ENCODE measurements at regions not wholly inside any gene's neighbourhood (a gene's known extent, or its start where the extent isn't known, plus 50 kb on each side); places are given as distances from the start of the nearest gene placed in this dataset.

DNA sequence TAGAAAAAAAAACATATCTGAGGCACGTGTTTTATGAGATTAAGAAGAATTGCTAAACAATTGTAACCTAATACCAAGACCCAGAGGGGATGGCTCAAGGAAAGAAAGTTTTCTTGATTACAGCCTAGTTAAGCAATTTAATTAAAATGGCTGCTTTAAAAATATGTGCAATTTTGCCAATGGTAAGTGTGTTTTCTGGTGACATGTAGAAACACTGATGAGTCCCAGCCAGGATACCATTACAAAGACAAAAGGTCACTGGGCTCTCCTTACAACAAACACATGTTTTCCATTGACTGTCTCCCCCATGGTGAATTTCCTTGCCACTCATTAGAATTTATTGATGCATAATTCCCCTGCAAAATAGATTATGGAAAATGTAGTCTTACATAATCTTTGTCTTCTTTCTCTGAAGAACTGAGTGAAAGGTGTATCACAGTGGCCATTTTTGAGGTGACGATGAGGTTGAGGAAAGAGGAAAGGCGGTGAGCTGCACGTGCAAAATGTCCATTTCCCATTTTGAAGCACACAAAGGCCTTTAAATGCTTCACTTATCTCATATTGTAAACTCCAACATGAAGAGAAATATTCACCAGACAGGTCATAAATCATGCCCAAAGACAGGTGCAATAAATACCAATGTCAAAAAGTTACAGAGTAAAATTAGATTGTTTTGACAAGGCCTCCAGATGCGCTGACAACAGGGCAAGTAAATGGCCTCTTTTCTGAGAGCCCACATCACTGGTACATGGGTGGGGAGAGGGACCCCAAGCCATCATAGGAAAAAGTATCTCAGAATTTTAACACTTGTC is 696.9 kb downstream of the KCNJ2 start:
- no peaks in the 10 kb centered on the region for H3K27me3 ChIP-seq (ENCODE audit: control insufficient read depth, extremely low read depth, insufficient read depth, low read length)
- H3K4me3 ChIP-seq (ENCODE audit: control insufficient read depth in 2 of 3, extremely low read depth in 1 of 3, insufficient read depth in 2 of 3, low read depth in 1 of 3, low read length in 3 of 3) = no peak overlapping the region
- no peak overlapping the region for H3K9ac ChIP-seq (ENCODE audit: control insufficient read depth, extremely low read depth, insufficient read depth, low read length)
- dilution Hi-C loops (cut with MboI; ENCODE audit: extremely low pct_ligation_motif_present, low sequenced_read_pairs) = no loop called here
- H3K79me2 ChIP-seq (ENCODE audit: control insufficient read depth, insufficient read depth, low read length) = no peaks in the 10 kb centered on the region
- H3K4me1 ChIP-seq (ENCODE audit: control insufficient read depth, extremely low read depth, insufficient read depth, low read length) = no peaks in the 10 kb centered on the region
- FAIRE-seq (no peak), DNase-seq (ENCODE audit: low read depth, low spot score) (no peak)
- H2AFZ ChIP-seq (ENCODE audit: control insufficient read depth, low read length) = no peak overlapping the region
- no peaks in the 10 kb centered on the region for H3K9me3 ChIP-seq (ENCODE audit: control insufficient read depth, low read depth, low read length)
- H3K27ac ChIP-seq (ENCODE audit: control insufficient read depth, insufficient read depth, low read length) = no peak overlapping the region
- no peaks in the 10 kb centered on the region for H3K9me1 ChIP-seq (ENCODE audit: control insufficient read depth, extremely low read depth, insufficient read depth, low read length)
- no peaks in the 10 kb centered on the region for H4K20me1 ChIP-seq (ENCODE audit: control insufficient read depth, extremely low read depth, insufficient read depth, low read length)
- no peaks in the 10 kb centered on the region for H3K36me3 ChIP-seq (ENCODE audit: control insufficient read depth in 2 of 2, extremely low read depth in 1 of 2, insufficient read depth in 2 of 2, low read length in 2 of 2)
- H3K4me2 ChIP-seq (ENCODE audit: control insufficient read depth, extremely low read depth, insufficient read depth, low read depth, low read length) = no peak overlapping the region
- no peak for TF ChIP-seq EZH2 (IDR thresholded peaks at IDR 0.05; ENCODE audit: low read length)
- TF ChIP-seq, protein P1, sequence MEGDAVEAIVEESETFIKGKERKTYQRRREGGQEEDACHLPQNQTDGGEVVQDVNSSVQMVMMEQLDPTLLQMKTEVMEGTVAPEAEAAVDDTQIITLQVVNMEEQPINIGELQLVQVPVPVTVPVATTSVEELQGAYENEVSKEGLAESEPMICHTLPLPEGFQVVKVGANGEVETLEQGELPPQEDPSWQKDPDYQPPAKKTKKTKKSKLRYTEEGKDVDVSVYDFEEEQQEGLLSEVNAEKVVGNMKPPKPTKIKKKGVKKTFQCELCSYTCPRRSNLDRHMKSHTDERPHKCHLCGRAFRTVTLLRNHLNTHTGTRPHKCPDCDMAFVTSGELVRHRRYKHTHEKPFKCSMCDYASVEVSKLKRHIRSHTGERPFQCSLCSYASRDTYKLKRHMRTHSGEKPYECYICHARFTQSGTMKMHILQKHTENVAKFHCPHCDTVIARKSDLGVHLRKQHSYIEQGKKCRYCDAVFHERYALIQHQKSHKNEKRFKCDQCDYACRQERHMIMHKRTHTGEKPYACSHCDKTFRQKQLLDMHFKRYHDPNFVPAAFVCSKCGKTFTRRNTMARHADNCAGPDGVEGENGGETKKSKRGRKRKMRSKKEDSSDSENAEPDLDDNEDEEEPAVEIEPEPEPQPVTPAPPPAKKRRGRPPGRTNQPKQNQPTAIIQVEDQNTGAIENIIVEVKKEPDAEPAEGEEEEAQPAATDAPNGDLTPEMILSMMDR (optimal IDR thresholded peaks at IDR 0.05 in 1 of 3, IDR thresholded peaks at IDR 0.05 in 1 of 3, conservative IDR thresholded peaks at IDR 0.05 in 1 of 3; ENCODE audit: extremely low read depth in 1 of 3, insufficient read depth in 2 of 3, low read length in 3 of 3) = no peak

DNA sequence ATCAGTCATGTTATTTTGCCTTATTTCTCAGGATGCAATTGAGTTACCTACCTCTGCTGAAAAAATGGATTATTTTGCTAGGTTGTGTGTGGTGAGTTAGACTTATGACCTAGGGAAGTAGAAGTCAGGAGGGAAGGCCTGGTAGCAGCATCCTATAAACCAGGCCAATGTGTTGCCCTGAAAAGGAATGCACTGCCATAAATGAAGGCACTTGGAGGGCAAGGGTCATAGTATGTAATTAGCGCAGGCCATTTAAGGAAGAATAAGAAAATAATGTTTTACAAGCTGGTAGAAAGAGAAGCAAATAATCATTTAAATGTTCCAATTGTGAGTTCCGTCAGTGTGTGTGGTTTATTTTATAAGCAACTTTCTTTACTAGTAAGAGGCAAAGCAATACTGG is 698.8 kb downstream of the KCNJ2 start:
- Histone ChIP-seq H3K79me2 (ENCODE audit: control insufficient read depth, insufficient read depth, low read length) (no peaks in the 10 kb centered on the region), H2AFZ (ENCODE audit: control insufficient read depth, low read length) (no peak overlapping the region), H3K4me3 (ENCODE audit: control insufficient read depth in 2 of 3, extremely low read depth in 1 of 3, insufficient read depth in 2 of 3, low read depth in 1 of 3, low read length in 3 of 3) (no peak overlapping the region), H3K9me1 (ENCODE audit: control insufficient read depth, extremely low read depth, insufficient read depth, low read length) (no peaks in the 10 kb centered on the region), H4K20me1 (ENCODE audit: control insufficient read depth, extremely low read depth, insufficient read depth, low read length) (no peaks in the 10 kb centered on the region), H3K27ac (ENCODE audit: control insufficient read depth, insufficient read depth, low read length) (no peak overlapping the region), H3K4me2 (ENCODE audit: control insufficient read depth, extremely low read depth, insufficient read depth, low read depth, low read length) (no peak overlapping the region), H3K36me3 (ENCODE audit: control insufficient read depth in 2 of 2, extremely low read depth in 1 of 2, insufficient read depth in 2 of 2, low read length in 2 of 2) (no peaks in the 10 kb centered on the region), H3K9me3 (ENCODE audit: control insufficient read depth, low read depth, low read length) (no peaks in the 10 kb centered on the region), H3K4me1 (ENCODE audit: control insufficient read depth, extremely low read depth, insufficient read depth, low read length) (no peaks in the 10 kb centered on the region), H3K27me3 (ENCODE audit: control insufficient read depth, extremely low read depth, insufficient read depth, low read length) (no peaks in the 10 kb centered on the region), H3K9ac (ENCODE audit: control insufficient read depth, extremely low read depth, insufficient read depth, low read length) (no peak overlapping the region)
- TF ChIP-seq EZH2 (IDR thresholded peaks at IDR 0.05; ENCODE audit: low read length) = no peak
- TF ChIP-seq, protein P1 (optimal IDR thresholded peaks at IDR 0.05 in 1 of 3, IDR thresholded peaks at IDR 0.05 in 1 of 3, conservative IDR thresholded peaks at IDR 0.05 in 1 of 3; ENCODE audit: extremely low read depth in 1 of 3, insufficient read depth in 2 of 3, low read length in 3 of 3) = no peak
- no peak for FAIRE-seq
- DNase-seq (ENCODE audit: low read depth, low spot score) = no peak
- dilution Hi-C loops (cut with MboI; ENCODE audit: extremely low pct_ligation_motif_present, low sequenced_read_pairs) = no loop called here

Measured in keratinocyte (primary cell).